ENCODE measurements at regions not wholly inside any gene's neighbourhood (a gene's known extent, or its start where the extent isn't known, plus 50 kb on each side); places are given as distances from the start of the nearest gene placed in this dataset.

- TF ChIP-seq, protein P1, sequence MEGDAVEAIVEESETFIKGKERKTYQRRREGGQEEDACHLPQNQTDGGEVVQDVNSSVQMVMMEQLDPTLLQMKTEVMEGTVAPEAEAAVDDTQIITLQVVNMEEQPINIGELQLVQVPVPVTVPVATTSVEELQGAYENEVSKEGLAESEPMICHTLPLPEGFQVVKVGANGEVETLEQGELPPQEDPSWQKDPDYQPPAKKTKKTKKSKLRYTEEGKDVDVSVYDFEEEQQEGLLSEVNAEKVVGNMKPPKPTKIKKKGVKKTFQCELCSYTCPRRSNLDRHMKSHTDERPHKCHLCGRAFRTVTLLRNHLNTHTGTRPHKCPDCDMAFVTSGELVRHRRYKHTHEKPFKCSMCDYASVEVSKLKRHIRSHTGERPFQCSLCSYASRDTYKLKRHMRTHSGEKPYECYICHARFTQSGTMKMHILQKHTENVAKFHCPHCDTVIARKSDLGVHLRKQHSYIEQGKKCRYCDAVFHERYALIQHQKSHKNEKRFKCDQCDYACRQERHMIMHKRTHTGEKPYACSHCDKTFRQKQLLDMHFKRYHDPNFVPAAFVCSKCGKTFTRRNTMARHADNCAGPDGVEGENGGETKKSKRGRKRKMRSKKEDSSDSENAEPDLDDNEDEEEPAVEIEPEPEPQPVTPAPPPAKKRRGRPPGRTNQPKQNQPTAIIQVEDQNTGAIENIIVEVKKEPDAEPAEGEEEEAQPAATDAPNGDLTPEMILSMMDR (IDR thresholded peaks at IDR 0.05) = no peak
- no peak for TF ChIP-seq POLR2A (IDR thresholded peaks at IDR 0.05)
Measured at GRCh38 chr15:69737916-69738315, 285.3 kb downstream of the RPLP1 start.

Measured in vagina (tissue), 2 donors.